HG03571 (cell line): ENCODE measurements at regions not wholly inside any gene's neighbourhood (a gene's known extent, or its start where the extent isn't known, plus 50 kb on each side); places are given as distances from the start of the nearest gene placed in this dataset.

Experiments
- ATAC-seq: cut with Tn5 transposase; IDR thresholded peaks from one replicate; pipeline ENCODE4 v1.9.1; 2021; ENCODE audit not compliant: unreplicated experiment

- ATAC-seq, result no peak
Measured at GRCh38 chr2:45180779-45181178, 171.5 kb upstream of the SIX2 start.

- no peak for ATAC-seq
Measured at GRCh38 chr2:45180033-45180746, 170.9 kb upstream of the SIX2 start.

- no peak for ATAC-seq
Measured at GRCh38 chr2:45178854-45179253, 169.6 kb upstream of the SIX2 start.

GRCh38 chr2:45178359-45178758 lies 169.1 kb upstream of the SIX2 start:
- no peak for ATAC-seq

GRCh38 chr2:45177870-45178269 lies 168.6 kb upstream of the SIX2 start:
- no peak for ATAC-seq

GRCh38 chr2:45176390-45176789 lies 167.1 kb upstream of the SIX2 start:
- ATAC-seq, result no peak

- ATAC-seq, result no peak
Measured at GRCh38 chr2:45173513-45173912, 164.3 kb upstream of the SIX2 start.

GRCh38 chr2:45172760-45173392 lies 163.6 kb upstream of the SIX2 start:
- no peak for ATAC-seq

GRCh38 chr2:45172142-45172541 lies 162.9 kb upstream of the SIX2 start:
- no peak for ATAC-seq

GRCh38 chr2:45171136-45171501 lies 161.9 kb upstream of the SIX2 start:
- no peak for ATAC-seq

GRCh38 chr2:45170191-45171135 lies 161.2 kb upstream of the SIX2 start:
- no peak for ATAC-seq

GRCh38 chr2:45169339-45170190 lies 160.3 kb upstream of the SIX2 start:
- no peak for ATAC-seq

- ATAC-seq, result no peak
Measured at GRCh38 chr2:45168711-45169338, 159.6 kb upstream of the SIX2 start.

- ATAC-seq, result no peak
Measured at GRCh38 chr2:45167920-45168629, 158.8 kb upstream of the SIX2 start.

- no peak for ATAC-seq
Measured at GRCh38 chr2:45166229-45166890, 157.1 kb upstream of the SIX2 start.

GRCh38 chr2:45162711-45163110 lies 153.5 kb upstream of the SIX2 start:
- no peak for ATAC-seq

- ATAC-seq, result no peak
Measured at GRCh38 chr2:45156605-45157004, 147.4 kb upstream of the SIX2 start.

GRCh38 chr2:45154606-45155155 lies 145.4 kb upstream of the SIX2 start:
- no peak for ATAC-seq

GRCh38 chr2:45154144-45154543 lies 144.9 kb upstream of the SIX2 start:
- ATAC-seq, result no peak
